Fibroblast of mammary gland (primary cell): ENCODE measurements at regions not wholly inside any gene's neighbourhood (a gene's known extent, or its start where the extent isn't known, plus 50 kb on each side); places are given as distances from the start of the nearest gene placed in this dataset.

Source experiments
- DNase-seq: peaks from one replicate; pipeline ENCODE4 v3.0.0-alpha.2; 2010; ENCODE audit warnings: low read depth
- H3K4me3 ChIP-seq: 2 replicates; pipeline ENCODE4 v1.5.1; 2011; ENCODE audit warnings: low read depth, mild to moderate bottlenecking, low read length, moderate library complexity; ENCODE audit not compliant: control insufficient read depth
- CTCF ChIP-seq: conservative IDR thresholded peaks from 2 replicates; pipeline ENCODE4 v1.5.1; 2011; ENCODE audit warnings: low read depth, low read length, inconsistent platforms; ENCODE audit not compliant: control insufficient read depth, insufficient read depth

DNA sequence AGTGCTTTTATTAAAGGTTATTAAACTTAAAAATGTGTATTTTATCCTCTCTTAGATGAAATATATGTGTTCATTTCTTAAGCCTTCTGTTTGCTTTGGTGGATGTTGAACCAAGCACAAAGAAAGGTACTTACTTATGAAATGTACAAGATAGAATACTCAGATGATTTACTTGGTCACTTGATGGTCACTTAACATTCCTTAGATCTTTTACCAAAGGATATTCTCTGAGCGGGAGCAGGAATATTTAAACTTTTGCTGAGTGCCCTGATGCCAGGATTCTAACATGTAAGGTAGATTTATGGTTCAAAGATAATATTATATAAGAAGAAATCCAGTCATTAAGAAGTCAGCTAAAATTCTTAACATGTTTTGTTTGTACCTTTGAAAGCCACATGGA is 193.5 kb upstream of the ZEB2 start:
- H3K4me3 ChIP-seq, result no peak overlapping the region
- TF ChIP-seq CTCF, result no peak
- DNase-seq, result no peak

DNA sequence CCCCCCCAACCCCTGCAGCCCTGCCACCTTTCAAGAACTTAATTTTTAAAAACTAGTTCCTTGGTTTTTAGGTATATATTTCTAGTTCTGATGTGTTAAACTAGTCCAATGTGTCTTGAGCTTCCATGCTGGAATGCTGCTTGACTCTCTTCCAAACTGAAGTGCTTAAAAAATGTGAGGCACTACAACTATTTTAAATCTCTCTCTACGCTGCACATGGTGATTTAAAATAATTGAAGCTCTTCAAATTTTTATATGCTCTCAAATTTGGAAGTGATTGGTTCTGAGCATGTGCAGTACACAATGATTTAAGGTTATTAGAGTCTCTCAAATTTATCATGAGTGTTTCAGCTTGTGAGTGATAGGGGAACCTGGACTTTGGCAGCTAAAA is 192.6 kb upstream of the ZEB2 start:
- no peak for DNase-seq

DNA sequence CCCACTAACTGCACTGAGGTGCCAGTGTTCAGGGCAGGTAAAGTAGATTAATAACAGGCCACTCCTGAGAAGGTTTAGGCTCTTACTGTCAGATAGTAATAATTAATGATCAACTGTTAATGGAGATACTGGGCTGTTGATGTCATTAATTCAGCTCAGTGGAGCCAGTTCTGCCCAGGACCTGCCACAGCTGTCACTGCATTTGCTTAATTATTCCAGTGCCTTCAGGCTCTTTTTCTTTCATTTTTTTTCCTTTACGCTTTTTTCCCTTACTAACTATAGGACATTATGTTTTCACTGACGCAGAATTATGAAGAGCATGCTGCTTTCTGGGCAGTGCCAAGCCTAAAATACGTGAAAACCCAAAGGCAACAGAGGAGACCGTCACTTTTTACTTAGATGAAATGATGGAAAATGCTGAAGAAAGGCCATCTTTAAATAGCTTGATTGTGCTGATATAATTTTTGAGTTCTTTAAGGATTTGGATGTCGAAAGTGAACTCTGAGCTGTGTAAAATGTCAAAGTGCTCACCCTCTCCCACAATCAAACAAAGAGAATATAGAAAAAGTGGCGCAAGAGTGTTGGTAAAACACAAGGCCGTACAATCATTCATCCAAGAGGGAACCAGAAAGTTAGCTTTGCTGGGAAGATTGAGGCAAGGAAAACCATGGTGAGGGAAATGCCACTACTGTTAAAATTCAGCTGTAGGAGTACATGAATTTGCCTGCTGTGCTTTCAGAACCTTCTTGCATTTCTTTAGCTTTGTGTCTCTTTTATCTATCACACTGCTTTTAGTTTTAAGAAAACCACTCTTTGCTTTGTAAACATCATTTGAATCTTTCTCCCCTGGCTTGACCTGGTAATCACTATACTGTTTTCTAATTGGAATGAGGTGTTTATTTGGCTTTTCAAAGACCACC is 192.0 kb upstream of the ZEB2 start:
- no peak for DNase-seq
- TF ChIP-seq CTCF, result no peak
- no peak overlapping the region for H3K4me3 ChIP-seq

More for the DNA sequence above, 192.6 kb upstream of the ZEB2 start:
- no peak for TF ChIP-seq CTCF
- H3K4me3 ChIP-seq, result no peak overlapping the region

- H3K4me3 ChIP-seq, result no peak overlapping the region
- no peak for DNase-seq
- TF ChIP-seq CTCF, result no peak
Observed at GRCh38 chr2:144711084-144711483, 191.2 kb upstream of the ZEB2 start.

DNA sequence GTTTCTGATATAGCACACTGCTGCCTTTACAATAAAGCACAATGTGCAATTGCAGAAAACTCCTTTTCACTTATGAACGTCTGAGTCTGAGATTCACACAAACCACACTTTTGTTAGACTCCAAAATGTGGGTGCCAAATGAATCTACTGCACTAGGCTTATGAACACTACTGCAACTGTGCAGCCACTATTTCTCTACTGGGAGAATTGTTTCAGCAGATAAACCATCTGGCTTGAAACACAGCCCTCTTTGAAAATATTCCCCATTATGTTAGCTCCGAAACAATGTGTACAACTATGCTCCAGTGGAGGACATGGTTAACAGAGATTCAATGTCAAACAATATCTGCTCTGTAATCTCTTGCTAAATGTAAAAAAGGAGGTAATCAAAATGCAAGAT is 188.7 kb upstream of the ZEB2 start:
- no peak overlapping the region for H3K4me3 ChIP-seq
- no peak for DNase-seq
- TF ChIP-seq CTCF, result no peak

DNA sequence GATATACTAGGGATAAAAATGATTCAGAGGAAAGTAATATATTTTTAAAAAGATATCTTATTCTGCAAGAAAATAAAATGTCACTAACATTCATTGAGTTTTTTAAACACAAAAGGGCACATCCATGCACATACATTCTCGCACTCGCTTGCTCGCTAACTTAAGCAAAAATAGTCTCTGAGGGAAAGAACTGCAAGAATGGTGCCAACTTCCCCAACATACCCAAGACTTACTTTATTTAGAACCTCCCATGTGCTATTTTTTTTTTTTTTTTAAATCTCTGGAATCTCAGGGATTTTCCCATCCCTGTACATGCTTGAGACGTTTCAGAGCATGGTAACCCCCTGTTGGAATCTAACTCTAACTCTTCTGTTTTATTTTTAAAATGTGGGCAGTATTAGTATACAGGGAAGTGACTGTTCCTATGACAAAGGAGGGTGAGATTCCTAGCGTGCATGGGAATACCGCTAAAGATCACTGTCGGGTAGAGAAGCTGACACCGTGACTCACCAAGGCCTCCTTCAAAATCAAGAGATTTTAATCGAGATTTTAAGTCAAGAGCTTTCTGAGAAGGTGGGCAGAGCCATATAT is 187.9 kb upstream of the ZEB2 start:
- TF ChIP-seq CTCF, result no peak
- H3K4me3 ChIP-seq, result no peak overlapping the region
- DNase-seq, result no peak

GRCh38 chr2:144706647-144707046 is 186.7 kb upstream of the ZEB2 start:
- TF ChIP-seq CTCF, result no peak
- DNase-seq, result no peak
- no peak overlapping the region for H3K4me3 ChIP-seq
